GM12873 (cell line): ENCODE measurements at regions not wholly inside any gene's neighbourhood (a gene's known extent, or its start where the extent isn't known, plus 50 kb on each side); places are given as distances from the start of the nearest gene placed in this dataset.

Source experiments
- TF ChIP-seq, protein P1 (sequence below): IDR thresholded peaks from 2 replicates; pipeline ENCODE4 v1.5.1; 2012; ENCODE audit warnings: low read depth, mild to moderate bottlenecking, moderate library complexity, low read length, control low read depth; ENCODE audit not compliant: insufficient read depth; ENCODE audit errors: missing control alignments

DNA sequence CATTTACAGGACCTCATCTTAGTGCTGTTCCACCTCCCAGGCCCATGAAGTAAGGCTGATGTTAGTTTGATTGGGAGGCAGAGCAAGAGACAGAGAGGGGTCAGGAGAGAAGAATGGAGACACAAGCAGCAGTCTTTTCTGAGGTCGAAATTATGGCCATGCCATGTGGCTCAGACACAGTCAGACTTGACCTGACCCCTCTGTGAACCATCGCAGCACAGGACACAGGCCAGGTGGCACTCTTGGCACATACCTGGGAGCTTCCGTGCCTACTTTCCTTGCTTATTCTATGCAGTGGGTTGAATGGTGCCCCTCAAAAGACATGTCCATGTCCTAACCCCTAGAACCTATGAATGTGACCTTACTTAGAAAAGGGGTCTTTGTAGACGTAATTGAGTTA is 254.9 kb downstream of the MAFB start:
- TF ChIP-seq, protein P1, sequence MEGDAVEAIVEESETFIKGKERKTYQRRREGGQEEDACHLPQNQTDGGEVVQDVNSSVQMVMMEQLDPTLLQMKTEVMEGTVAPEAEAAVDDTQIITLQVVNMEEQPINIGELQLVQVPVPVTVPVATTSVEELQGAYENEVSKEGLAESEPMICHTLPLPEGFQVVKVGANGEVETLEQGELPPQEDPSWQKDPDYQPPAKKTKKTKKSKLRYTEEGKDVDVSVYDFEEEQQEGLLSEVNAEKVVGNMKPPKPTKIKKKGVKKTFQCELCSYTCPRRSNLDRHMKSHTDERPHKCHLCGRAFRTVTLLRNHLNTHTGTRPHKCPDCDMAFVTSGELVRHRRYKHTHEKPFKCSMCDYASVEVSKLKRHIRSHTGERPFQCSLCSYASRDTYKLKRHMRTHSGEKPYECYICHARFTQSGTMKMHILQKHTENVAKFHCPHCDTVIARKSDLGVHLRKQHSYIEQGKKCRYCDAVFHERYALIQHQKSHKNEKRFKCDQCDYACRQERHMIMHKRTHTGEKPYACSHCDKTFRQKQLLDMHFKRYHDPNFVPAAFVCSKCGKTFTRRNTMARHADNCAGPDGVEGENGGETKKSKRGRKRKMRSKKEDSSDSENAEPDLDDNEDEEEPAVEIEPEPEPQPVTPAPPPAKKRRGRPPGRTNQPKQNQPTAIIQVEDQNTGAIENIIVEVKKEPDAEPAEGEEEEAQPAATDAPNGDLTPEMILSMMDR: no peak

DNA sequence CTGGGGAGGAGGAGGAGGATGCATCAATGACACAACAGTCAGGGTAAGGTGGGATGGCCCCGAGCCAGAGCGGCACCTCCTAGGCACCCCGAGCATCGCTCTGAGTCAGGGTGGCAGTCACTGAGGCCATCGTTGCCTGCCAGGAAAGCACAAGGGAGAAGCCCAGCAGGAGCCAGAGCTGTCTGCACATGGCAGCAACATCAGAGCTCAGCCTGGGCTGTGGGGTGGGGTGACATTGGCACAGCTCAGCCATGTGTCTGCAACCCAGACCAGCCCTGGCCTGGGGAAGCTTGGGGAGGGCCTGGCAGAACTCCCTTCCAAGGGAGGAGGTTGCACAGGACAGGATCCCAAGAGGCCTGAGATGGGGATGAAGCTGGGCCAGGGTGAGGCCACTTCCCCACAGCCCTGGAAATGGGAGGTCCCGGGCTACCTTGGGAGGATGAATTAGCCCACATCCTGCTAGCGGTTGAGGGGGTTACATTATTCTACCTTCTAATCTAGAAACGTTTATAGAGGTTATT is 255.6 kb downstream of the MAFB start:
- TF ChIP-seq, protein P1: no peak

DNA sequence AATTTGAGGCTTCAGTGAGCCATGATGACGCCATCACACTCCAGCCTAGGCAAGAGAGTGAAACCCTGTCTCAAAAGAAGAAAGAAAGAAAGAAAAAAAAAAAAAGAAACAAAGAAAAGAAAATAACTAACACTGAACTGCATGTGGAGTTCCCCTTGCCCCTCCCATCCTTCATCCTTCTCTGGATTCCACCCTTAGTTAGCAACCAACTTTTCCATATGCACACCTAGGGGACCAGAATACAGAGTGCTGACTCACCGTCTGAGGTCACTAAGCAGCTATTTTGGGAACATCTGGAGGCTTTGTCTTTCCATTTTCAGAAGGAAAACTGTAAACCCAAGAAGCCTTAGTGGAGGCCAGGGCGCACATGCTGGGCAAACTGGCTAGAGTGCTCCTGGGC is 257.4 kb downstream of the MAFB start:
- TF ChIP-seq, protein P1: no peak

DNA sequence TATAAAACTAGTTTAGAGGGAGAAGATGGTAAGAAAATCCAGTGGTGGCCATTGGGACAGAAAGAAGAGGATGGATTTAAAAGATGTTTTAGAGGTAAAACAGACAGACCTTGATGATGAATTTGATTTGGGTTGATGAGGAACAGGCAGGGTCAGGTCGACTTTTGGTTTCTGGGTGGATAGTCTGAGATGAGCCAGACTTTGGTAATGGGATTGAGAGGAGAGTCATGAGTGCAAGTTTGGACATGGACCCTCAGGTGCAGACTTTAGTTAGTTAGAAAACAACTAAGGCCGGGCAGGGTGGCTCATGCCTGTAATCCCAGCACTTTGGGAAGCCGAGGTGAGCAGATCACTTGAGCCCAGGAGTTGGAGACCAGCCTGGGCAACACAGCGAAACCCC is 257.9 kb downstream of the MAFB start:
- TF ChIP-seq, protein P1: no peak

DNA sequence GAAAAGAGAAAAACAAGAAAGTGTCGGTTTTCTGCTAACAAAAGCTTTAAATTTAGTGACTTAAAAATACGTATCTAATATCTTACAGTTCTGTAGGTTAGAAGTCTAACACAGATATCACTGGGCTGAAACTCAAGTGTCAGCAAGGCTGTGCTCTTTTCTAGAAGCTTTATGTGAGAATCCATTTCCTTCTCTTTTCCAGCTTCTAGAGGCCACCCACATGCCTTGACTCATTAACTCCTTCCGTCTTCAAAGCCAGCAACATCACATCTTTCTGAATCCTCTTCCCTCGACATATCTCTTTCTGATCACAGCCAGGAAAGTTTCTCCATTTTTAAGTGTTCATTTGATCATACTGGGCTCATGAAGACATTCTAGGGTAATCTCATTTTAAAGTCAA is 262.0 kb downstream of the MAFB start:
- TF ChIP-seq, protein P1: no peak

DNA sequence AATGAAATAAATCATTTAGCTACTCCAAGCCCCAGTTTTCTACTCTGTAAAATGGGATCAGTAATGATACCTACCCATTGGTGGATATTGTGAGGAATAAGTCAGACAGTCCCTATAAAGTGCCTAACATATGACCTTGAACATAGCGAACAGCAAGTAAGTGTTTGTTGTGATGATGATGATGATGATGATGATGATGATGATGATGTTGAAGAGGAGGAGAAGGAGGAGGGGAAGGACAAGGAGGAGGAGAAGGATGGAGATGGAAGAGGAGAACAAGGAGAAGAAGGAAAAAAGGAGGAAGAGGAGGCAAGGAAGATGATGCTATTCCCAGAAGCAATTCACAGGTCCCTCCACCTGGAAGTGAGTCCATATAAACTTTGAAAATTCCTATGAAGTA is 264.3 kb downstream of the MAFB start:
- TF ChIP-seq, protein P1: no peak

DNA sequence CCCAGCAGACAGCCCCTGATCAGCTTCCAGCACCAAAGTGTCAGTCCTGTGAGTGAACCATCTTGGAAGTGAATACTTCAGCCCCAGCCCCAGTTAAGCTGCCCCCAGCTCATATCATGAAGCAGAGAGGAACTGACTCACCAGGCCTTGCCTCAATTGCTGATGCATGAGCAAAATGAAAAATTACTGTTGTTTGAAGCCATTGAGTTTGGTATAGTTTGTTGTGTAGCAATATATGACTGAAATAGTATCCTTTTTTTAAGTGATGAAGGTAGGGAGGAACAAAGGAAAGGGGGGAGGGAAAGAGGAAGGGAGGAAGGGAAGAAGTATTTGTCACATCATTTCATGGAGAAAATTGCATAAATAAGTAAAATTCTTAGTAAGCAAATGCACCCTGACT is 266.4 kb downstream of the MAFB start:
- TF ChIP-seq, protein P1: no peak
